Small intestine (tissue), 7 donors: ENCODE measurements at regions not wholly inside any gene's neighbourhood (a gene's known extent, or its start where the extent isn't known, plus 50 kb on each side); places are given as distances from the start of the nearest gene placed in this dataset.

Experiments
- DNase-seq, 2 donors: peaks; one replicate each; pipeline versions ENCODE4 v3.0.0 to v3.0.0-alpha.2; 2013
- FAIRE-seq: peaks from 2 replicates; lab custom pipeline; 2012; peaks lifted over from hg19 to GRCh38; lab: Jason Lieb, UNC
- H3K27ac ChIP-seq, 3 donors: one replicate each; pipeline ENCODE4 v1.5.1; 2013; ENCODE audit warnings: low read length in 2 of 3, mild to moderate bottlenecking in 2 of 3, control low read depth in 1 of 3, inconsistent platforms in 1 of 3, low read depth in 1 of 3, moderate library complexity in 1 of 3
- H3K27me3 ChIP-seq, 3 donors: one replicate each; pipeline ENCODE4 v1.6.1; 2013; ENCODE audit warnings: low read length in 3 of 3, inconsistent platforms in 1 of 3; ENCODE audit not compliant: control insufficient read depth in 3 of 3, insufficient read depth in 3 of 3
- H3K36me3 ChIP-seq, 3 donors: one replicate each; pipeline ENCODE4 v1.6.1; 2013; ENCODE audit warnings: low read length in 3 of 3, inconsistent platforms in 1 of 3, low read depth in 1 of 3, mild to moderate bottlenecking in 1 of 3, moderate library complexity in 1 of 3; ENCODE audit not compliant: control insufficient read depth in 3 of 3, insufficient read depth in 2 of 3
- H3K4me1 ChIP-seq, 3 donors: one replicate each; pipeline ENCODE4 v1.6.1; 2013; ENCODE audit warnings: low read length in 2 of 3, inconsistent platforms in 1 of 3, low read depth in 1 of 3, mild to moderate bottlenecking in 1 of 3, moderate library complexity in 1 of 3; ENCODE audit not compliant: control insufficient read depth in 3 of 3, insufficient read depth in 2 of 3
- H3K4me3 ChIP-seq, 3 donors: one replicate each; pipeline ENCODE4 v1.5.1; 2013; ENCODE audit warnings: low read length in 3 of 3, control low read depth in 1 of 3, inconsistent platforms in 1 of 3, low read depth in 1 of 3, mild to moderate bottlenecking in 1 of 3, moderate library complexity in 1 of 3
- H3K9me3 ChIP-seq, 2 donors: one replicate each; pipeline ENCODE4 v1.6.1; 2013; ENCODE audit warnings: low read depth in 1 of 2, low read length in 1 of 2; ENCODE audit not compliant: control insufficient read depth in 2 of 2, insufficient read depth in 1 of 2
- WGBS, 3 donors: extraction: QIAGEN DNeasy Blood & Tissue Kit; methylation state at CpG; one replicate each; pipeline ENCODE4 v1.1.7; 2013; 5-methylcytosine and 5-hydroxymethylcytosine counted together
- donor health status: healthy with polysubstance abuse.
- donor health status: control.
- donor health status: control.
- donor health status: Bipolar disorder and iron deficiency.
- donor health status: healthy.

DNA sequence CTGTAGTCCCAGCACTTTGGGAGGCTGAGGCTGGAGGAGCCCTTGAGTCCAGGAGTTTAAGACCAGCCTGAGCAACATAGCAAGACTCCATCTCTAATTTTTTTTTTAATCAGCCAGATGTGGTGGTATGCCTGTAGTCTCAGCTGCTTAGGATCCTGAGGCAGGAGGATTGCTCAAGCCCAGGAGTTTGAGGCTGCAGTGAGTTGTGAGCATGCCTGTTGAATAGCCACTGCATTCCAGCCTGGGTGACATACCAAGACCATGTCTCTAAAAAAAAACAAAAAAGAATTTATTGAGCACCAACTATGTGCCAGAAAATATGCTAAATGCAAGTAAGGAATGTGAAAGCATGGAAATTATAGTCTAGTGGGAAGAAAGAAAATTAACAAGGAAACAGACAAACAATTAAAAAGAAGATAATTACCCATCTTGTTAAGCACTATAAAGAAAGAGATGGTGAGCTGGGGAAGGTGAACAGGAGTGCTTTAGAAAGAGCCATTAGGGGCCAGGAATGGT is 104.0 kb upstream of the ZNF678 start:
- no peaks in the 10 kb centered on the region for H3K9me3 ChIP-seq
- FAIRE-seq: no peak
- H3K4me3 ChIP-seq: no peak overlapping the region
- no peak for DNase-seq
- no peak overlapping the region for H3K27ac ChIP-seq
- peaks cover 0 to 2% (median 0%) of the 10 kb centered on the region in 3 donors for H3K27me3 ChIP-seq
- no peaks in the 10 kb centered on the region for H3K4me1 ChIP-seq
- H3K36me3 ChIP-seq: no peaks in the 10 kb centered on the region

DNA sequence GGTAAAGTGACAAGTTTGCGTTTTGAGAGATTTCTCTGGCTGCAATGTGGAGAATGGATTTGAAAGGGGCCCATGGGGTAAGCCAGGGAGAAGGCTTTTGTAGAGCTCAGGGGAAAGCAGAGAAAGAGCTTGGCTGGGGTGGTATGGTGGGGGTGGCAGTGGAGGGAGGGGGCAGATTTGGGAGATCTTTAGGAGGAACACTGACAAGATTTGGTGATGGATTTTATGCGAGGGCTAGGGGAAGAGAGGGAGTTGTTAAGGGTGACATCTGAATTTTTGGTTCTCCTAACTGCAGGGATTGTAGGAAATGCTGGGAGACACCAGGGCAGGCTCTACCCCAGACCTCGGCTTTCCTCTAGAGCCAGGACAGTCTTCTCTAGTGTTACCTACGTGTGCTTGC is 108.7 kb upstream of the ZNF678 start:
- Histone ChIP-seq H3K36me3 (no peaks in the 10 kb centered on the region), H3K4me3 (no peak overlapping the region), H3K27ac (no peak overlapping the region), H3K4me1 (no peaks in the 10 kb centered on the region), H3K27me3 (peaks cover 0 to 3% (median 0%) of the 10 kb centered on the region in 3 donors), H3K9me3 (peaks cover 0 to 4% of the 10 kb centered on the region in 2 donors)
- WGBS, 3 donors: 67 to 71% (median 70%) methylated on average over 4 of the region's 4 CpGs
- DNase-seq (no peak), FAIRE-seq (no peak)

DNA sequence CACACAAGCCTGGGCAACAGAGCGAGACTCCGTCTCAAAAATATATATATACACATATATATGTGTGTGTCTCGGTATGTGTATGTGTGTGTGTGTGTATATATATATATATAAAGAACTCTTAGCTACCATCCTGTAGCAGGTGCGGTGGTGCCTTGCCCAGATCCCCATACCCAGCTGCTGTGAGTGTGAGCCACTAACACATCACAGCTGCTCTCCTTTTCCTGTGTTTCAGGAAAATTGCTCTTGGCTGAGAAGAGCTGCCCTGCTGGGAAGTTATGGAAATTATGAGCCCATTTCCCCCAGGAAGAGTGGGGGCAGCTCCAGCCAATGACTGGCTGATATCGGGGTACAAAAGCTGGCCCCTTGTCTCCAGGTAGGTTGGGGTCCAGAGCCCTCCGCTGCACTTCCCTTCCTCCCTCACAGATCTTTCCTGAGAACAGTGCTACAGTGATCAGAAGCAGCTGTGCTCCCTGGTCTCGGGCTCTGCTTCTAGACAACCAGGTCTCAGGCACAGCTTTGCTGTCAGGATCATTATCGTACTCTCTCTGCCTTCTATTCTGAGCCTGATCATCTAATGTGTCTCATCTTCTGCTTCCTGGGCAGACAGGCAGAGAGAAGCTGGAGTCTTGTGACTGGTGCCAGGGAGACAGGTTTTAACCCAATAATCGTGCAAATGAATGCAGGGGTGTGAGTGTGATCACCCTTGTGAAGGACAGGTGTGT is 109.6 kb upstream of the ZNF678 start:
- FAIRE-seq: no peak
- Histone ChIP-seq H3K27ac (no peak overlapping the region), H3K4me1 (no peaks in the 10 kb centered on the region), H3K4me3 (no peak overlapping the region), H3K36me3 (no peaks in the 10 kb centered on the region), H3K27me3 (peaks cover 0 to 3% (median 0%) of the 10 kb centered on the region in 3 donors), H3K9me3 (peaks cover 0 to 4% of the 10 kb centered on the region in 2 donors)
- DNase-seq: no peak
- WGBS, 3 donors: 70 to 71% (median 71%) methylated on average over 9 of the region's 9 CpGs

DNA sequence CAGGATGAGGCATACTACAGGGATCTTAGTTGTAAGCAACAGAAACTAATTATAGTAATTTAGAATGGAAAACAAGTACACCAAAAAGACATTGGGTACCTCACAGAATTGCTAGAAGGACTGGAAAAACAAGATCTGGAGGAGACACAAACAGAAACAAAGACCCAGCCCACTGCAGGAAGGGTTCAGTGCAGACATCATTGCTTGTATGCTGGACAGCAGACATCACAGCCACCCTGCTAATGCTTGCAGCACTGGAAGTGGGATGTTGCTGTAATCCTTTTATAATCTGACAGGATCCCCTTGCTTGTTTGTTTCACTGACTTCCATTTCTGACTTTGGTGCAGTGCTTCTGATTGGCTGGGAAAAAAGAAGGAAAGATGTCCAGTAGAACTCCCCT is 111.4 kb upstream of the ZNF678 start:
- no peak for FAIRE-seq
- no peaks in the 10 kb centered on the region for H3K36me3 ChIP-seq
- no peak for DNase-seq

DNA sequence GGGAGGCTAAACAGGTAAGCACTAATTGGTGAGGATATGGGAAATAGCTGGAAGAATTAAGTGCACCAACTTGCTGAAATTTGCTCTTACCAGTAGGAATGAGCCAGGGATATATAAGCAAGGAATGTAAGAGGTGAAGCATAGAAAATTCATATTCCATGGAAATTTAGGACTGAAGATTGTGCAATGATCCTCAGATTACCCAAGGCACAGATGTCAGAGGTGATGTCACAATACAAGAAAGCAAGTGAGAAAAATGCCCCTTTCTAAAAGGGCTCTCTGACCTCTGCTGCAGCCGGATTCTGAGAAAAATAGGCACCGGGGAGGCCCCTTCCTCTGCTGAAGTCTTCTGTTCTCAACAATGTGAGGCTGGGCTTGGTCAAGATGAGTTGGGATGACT is 112.3 kb upstream of the ZNF678 start:
- Histone ChIP-seq H3K27ac (no peak overlapping the region), H3K9me3 (peaks cover 0 to 6% of the 10 kb centered on the region in 2 donors), H3K4me3 (no peak overlapping the region), H3K27me3 (peaks cover 0 to 3% (median 0%) of the 10 kb centered on the region in 3 donors), H3K4me1 (no peaks in the 10 kb centered on the region), H3K36me3 (no peaks in the 10 kb centered on the region)
- FAIRE-seq: no peak
- WGBS, 3 donors: 75 to 91% (median 89%) methylated on average over 2 of the region's 2 CpGs
- DNase-seq: no peak

More for the DNA sequence above, 111.4 kb upstream of the ZNF678 start:
- H3K4me3 ChIP-seq: no peak overlapping the region
- H3K27me3 ChIP-seq: peaks cover 0 to 3% (median 0%) of the 10 kb centered on the region in 3 donors
- H3K4me1 ChIP-seq: no peaks in the 10 kb centered on the region
- peaks cover 0 to 6% of the 10 kb centered on the region in 2 donors for H3K9me3 ChIP-seq
- H3K27ac ChIP-seq: no peak overlapping the region

DNA sequence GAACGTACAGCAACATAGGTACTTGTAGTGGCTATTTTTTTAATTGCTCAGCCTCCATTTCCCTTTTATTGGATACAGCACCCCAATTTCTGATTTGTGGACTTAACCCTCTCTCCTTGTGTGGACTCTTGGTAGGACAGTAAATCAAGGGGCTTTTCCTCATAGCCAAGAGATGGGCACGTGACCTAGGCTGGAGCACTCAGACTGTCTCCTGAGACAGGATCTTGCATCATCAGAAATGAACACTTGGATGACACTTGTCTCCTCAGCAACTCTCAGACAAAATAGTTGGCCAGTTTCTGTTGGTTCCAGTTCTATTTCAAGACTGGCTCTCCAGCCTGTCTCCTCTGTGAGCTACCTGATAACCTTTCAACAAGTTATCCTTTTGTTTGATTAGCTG is 112.9 kb upstream of the ZNF678 start:
- Histone ChIP-seq H3K9me3 (peaks cover 0 to 6% of the 10 kb centered on the region in 2 donors), H3K4me3 (no peak overlapping the region), H3K27ac (no peak overlapping the region), H3K4me1 (no peaks in the 10 kb centered on the region), H3K36me3 (no peaks in the 10 kb centered on the region), H3K27me3 (peaks cover 0 to 3% (median 0%) of the 10 kb centered on the region in 3 donors)
- no peak for DNase-seq
- WGBS, 3 donors: 75 to 90% (median 81%) methylated on average over 2 of the region's 2 CpGs
- FAIRE-seq: no peak

DNA sequence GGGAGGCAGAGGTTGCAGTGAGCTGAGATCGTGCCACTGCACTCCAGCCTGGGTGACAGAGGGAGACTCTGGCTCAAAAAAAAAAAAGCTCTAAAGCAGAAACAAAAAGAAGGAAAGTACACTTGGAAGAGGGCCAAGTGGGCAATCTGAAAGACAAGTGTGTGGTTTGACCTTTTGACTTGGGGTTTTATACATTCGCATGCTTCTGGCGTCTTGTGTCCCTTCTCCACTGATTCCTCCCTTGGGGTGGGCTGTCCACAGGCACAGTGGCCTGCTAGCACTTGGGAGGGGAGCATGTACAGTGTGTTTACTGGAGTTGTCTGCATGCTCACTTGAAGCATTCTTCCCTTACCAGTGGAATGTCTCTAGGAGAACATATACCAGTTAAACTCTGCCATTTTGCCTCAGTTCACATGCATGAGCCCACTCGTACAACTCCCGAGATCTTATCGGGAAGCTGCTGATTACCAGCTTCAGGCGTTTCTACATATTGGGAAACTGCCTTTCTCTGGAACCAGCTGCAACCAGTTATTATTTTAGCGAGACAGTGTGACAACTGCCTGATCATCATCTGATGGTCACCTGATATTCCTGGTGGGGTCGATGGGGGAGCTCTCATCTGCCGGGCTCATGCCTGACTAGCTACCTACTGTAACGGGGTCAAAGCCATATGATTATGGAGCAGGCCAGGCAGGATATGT is 113.5 kb upstream of the ZNF678 start:
- Histone ChIP-seq H3K4me3 (no peak overlapping the region), H3K27ac (no peak overlapping the region), H3K9me3 (peaks cover 0 to 6% of the 10 kb centered on the region in 2 donors), H3K4me1 (no peaks in the 10 kb centered on the region), H3K36me3 (no peaks in the 10 kb centered on the region), H3K27me3 (peaks cover 0 to 3% (median 2%) of the 10 kb centered on the region in 3 donors)
- FAIRE-seq (no peak), DNase-seq (no peak)
- 70 to 73% (median 70%) methylated on average over 10 to 11 of the region's 11 CpGs for WGBS, 3 donors

DNA sequence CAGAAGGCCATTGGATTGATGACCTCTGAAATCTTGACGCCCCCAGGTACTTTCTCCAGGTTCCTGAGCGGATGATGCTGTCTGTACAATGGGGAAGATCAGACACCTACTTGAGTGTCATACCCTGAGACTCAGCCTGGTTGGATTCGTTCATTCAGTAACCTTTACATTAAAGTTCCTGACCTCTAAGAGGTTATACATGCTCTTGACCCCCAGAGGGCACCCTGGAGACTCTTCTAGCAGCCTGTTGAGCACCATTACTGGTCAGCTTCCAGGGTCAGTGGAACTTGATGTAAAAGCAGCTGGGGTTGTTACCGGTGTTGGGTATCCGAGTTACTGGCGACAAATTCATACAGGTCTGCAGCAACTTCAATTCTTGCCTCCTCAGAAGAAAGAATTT is 114.3 kb upstream of the ZNF678 start:
- H3K27me3 ChIP-seq: peaks cover 0 to 2% (median 0%) of the 10 kb centered on the region in 3 donors

More for the DNA sequence above, 114.3 kb upstream of the ZNF678 start:
- Histone ChIP-seq H3K9me3 (peaks cover 0 to 6% of the 10 kb centered on the region in 2 donors), H3K4me1 (no peaks in the 10 kb centered on the region), H3K4me3 (no peak overlapping the region), H3K27ac (no peak overlapping the region), H3K36me3 (no peaks in the 10 kb centered on the region)
- FAIRE-seq (no peak), DNase-seq (peak in 1 of 2 donors; percentile 42)
- 40 to 51% (median 45%) methylated on average over 6 of the region's 6 CpGs for WGBS, 3 donors
